Hepatocyte (in vitro differentiated cells): ENCODE measurements at regions not wholly inside any gene's neighbourhood (a gene's known extent, or its start where the extent isn't known, plus 50 kb on each side); places are given as distances from the start of the nearest gene placed in this dataset.

ENCODE experiments used
- DNase-seq: peaks from one replicate; pipeline ENCODE4 v3.0.0-alpha.2; 2016; ENCODE audit warnings: low spot score
- H2AFZ ChIP-seq: fragments of 200-600 bp; sonication (generic); 2 replicates; pipeline ENCODE4 v1.6.0; 2016; ENCODE audit warnings: antibody characterized with exemption, mild to moderate bottlenecking
- H3K27ac ChIP-seq: fragments of 200-600 bp; sonication (generic); 2 replicates; pipeline ENCODE4 v1.5.1; 2016; ENCODE audit warnings: mild to moderate bottlenecking
- H3K27me3 ChIP-seq: fragments of 200-600 bp; sonication (generic); 2 replicates; pipeline ENCODE4 v1.6.1; 2016
- H3K36me3 ChIP-seq: fragments of 200-600 bp; sonication (generic); replicated peaks from 2 replicates; pipeline ENCODE4 v1.5.1; 2016; ENCODE audit warnings: low read depth; ENCODE audit not compliant: insufficient read depth
- H3K4me1 ChIP-seq: fragments of 200-600 bp; sonication (generic); 2 replicates; pipeline ENCODE4 v1.5.1; 2016; ENCODE audit warnings: mild to moderate bottlenecking, moderate library complexity; ENCODE audit not compliant: insufficient read depth
- H3K4me2 ChIP-seq: fragments of 200-600 bp; sonication (generic); 2 replicates; pipeline ENCODE4 v1.6.0; 2016
- H3K4me3 ChIP-seq: fragments of 200-600 bp; sonication (generic); 2 replicates; pipeline ENCODE4 v1.5.1; 2016; ENCODE audit warnings: mild to moderate bottlenecking
- H3K79me2 ChIP-seq: fragments of 200-600 bp; sonication (generic); 2 replicates; pipeline ENCODE4 v1.6.0; 2017; ENCODE audit warnings: mild to moderate bottlenecking
- H3K9me2 ChIP-seq: fragments of 200-600 bp; sonication (generic); replicated peaks from 2 replicates; pipeline ENCODE4 v1.6.0; 2017; ENCODE audit warnings: mild to moderate bottlenecking; ENCODE audit not compliant: insufficient read depth
- H3K9me3 ChIP-seq: fragments of 200-600 bp; sonication (generic); 2 replicates; pipeline ENCODE4 v1.5.1; 2016; ENCODE audit warnings: low read depth, mild to moderate bottlenecking
- H4K20me1 ChIP-seq: fragments of 200-600 bp; sonication (generic); 2 replicates; pipeline ENCODE4 v1.6.0; 2016; ENCODE audit warnings: mild to moderate bottlenecking; ENCODE audit not compliant: insufficient read depth, poor library complexity, severe bottlenecking
- CTCF ChIP-seq: fragments of 200-600 bp; sonication (generic); IDR thresholded peaks from 2 replicates; pipeline ENCODE4 v1.5.1; 2016; ENCODE audit warnings: antibody characterized with exemption, mild to moderate bottlenecking; ENCODE audit not compliant: poor library complexity
- EZH2 ChIP-seq: fragments of 200-600 bp; sonication (generic); IDR thresholded peaks from 2 replicates; pipeline ENCODE4 v1.6.1; 2016; ENCODE audit warnings: antibody characterized with exemption, mild to moderate bottlenecking, borderline replicate concordance
- EZH2phosphoT487 ChIP-seq: fragments of 200-600 bp; sonication (generic); IDR thresholded peaks from one replicate; pipeline ENCODE4 v1.6.1; 2018; ENCODE audit warnings: antibody characterized with exemption, mild to moderate bottlenecking, low read depth, moderate library complexity; ENCODE audit not compliant: unreplicated experiment, severe bottlenecking
- WGBS: methylation state at CpG from one replicate; pipeline ENCODE4 v1.1.6; 2016; ENCODE audit warnings: low lambda C conversion rate; ENCODE audit errors: missing lambda C conversion rate; 5-methylcytosine and 5-hydroxymethylcytosine counted together

DNA sequence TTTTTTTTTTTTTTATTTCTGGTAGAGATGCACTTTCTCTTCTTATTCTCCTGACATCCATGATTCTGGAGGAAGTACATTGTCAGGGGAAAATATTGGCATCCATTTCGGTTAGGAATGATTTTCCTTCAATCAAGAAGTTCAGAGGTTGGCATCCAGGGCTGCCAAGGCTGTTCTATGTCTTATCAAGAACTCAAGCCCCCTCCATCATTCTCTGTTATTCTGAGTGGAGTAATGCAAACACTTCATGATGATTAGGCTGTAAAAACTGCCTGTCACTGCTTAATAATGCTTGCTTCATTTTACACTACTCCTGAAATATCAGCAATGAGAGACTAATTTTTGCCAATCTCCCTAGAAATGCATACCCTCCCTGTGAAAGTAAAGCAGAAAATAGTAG lies 417.1 kb upstream of the NFIA start:
- no peak for DNase-seq
- no peaks in the 10 kb centered on the region for H3K36me3 ChIP-seq
- no peaks in the 10 kb centered on the region for H3K4me1 ChIP-seq
- H3K27me3 ChIP-seq = no peaks in the 10 kb centered on the region
- H3K79me2 ChIP-seq = no peaks in the 10 kb centered on the region
- no peaks in the 10 kb centered on the region for H4K20me1 ChIP-seq
- H2AFZ ChIP-seq = no peak overlapping the region
- no peak overlapping the region for H3K27ac ChIP-seq
- H3K9me3 ChIP-seq = no peaks in the 10 kb centered on the region
- 84% methylated on average over 1 of the region's 1 CpG for WGBS
- no peak overlapping the region for H3K4me3 ChIP-seq
- TF ChIP-seq EZH2 (no peak), EZH2phosphoT487 (no peak), CTCF (no peak)
- H3K4me2 ChIP-seq = no peak overlapping the region
- H3K9me2 ChIP-seq = no peaks in the 10 kb centered on the region

- H3K9me3 ChIP-seq = no peaks in the 10 kb centered on the region
- no peak overlapping the region for H2AFZ ChIP-seq
- TF ChIP-seq EZH2 = no peak
- TF ChIP-seq EZH2phosphoT487 = no peak
- TF ChIP-seq CTCF = no peak
- H3K27ac ChIP-seq = no peak overlapping the region
- no peak overlapping the region for H3K4me2 ChIP-seq
- H3K9me2 ChIP-seq = no peaks in the 10 kb centered on the region
- 78% methylated on average over 2 of the region's 2 CpGs for WGBS
- H3K36me3 ChIP-seq = no peaks in the 10 kb centered on the region
- no peaks in the 10 kb centered on the region for H3K4me1 ChIP-seq
- H4K20me1 ChIP-seq = no peaks in the 10 kb centered on the region
- no peaks in the 10 kb centered on the region for H3K79me2 ChIP-seq
- no peak for DNase-seq
- no peak overlapping the region for H3K4me3 ChIP-seq
- no peaks in the 10 kb centered on the region for H3K27me3 ChIP-seq
These were observed 418.2 kb upstream of the NFIA start for GRCh38 chr1:60664086-60664625.

GRCh38 chr1:60662486-60663044 lies 419.8 kb upstream of the NFIA start:
- Histone ChIP-seq H3K4me2 (no peak overlapping the region), H3K27ac (no peak overlapping the region), H3K9me3 (no peaks in the 10 kb centered on the region), H3K79me2 (no peaks in the 10 kb centered on the region), H3K9me2 (no peaks in the 10 kb centered on the region), H3K27me3 (no peaks in the 10 kb centered on the region), H2AFZ (no peak overlapping the region), H3K4me3 (no peak overlapping the region), H3K36me3 (no peaks in the 10 kb centered on the region), H4K20me1 (no peaks in the 10 kb centered on the region), H3K4me1 (no peaks in the 10 kb centered on the region)
- WGBS = 85% methylated on average over 3 of the region's 3 CpGs
- DNase-seq = no peak
- TF ChIP-seq CTCF (no peak), EZH2 (no peak), EZH2phosphoT487 (no peak)

- Histone ChIP-seq H2AFZ (no peak overlapping the region), H3K27ac (no peak overlapping the region), H3K27me3 (no peaks in the 10 kb centered on the region), H3K79me2 (no peaks in the 10 kb centered on the region), H3K9me2 (no peaks in the 10 kb centered on the region), H3K4me3 (no peak overlapping the region), H3K4me1 (no peaks in the 10 kb centered on the region), H3K36me3 (no peaks in the 10 kb centered on the region), H4K20me1 (no peaks in the 10 kb centered on the region), H3K9me3 (no peaks in the 10 kb centered on the region), H3K4me2 (no peak overlapping the region)
- no peak for DNase-seq
- no peak for TF ChIP-seq EZH2
- no peak for TF ChIP-seq EZH2phosphoT487
- TF ChIP-seq CTCF = no peak
- 91% methylated on average over 4 of the region's 4 CpGs for WGBS
These were observed 424.4 kb upstream of the NFIA start for GRCh38 chr1:60657926-60658325.
